ENCODE measurements at regions not wholly inside any gene's neighbourhood (a gene's known extent, or its start where the extent isn't known, plus 50 kb on each side); places are given as distances from the start of the nearest gene placed in this dataset.

- Histone ChIP-seq H3K27ac (no peak overlapping the region), H3K9me3 (no peaks in the 10 kb centered on the region), H3K4me3 (no peak overlapping the region), H3K36me3 (no peaks in the 10 kb centered on the region), H3K27me3 (no peaks in the 10 kb centered on the region), H3K4me1 (no peaks in the 10 kb centered on the region)
- no peak for DNase-seq
- TF ChIP-seq CTCF (IDR thresholded peaks at IDR 0.05), result no peak
- intact Hi-C loops (cut with DNase I; ENCODE audit: low total_unique reads), result no loop called here
Measured at GRCh38 chr2:57920342-57920939, 126.2 kb upstream of the VRK2 start.

GRCh38 chr2:57934659-57935058, 111.9 kb upstream of the VRK2 start:
- no peak for DNase-seq
- intact Hi-C loops (cut with DNase I; ENCODE audit: low total_unique reads), result no loop called here
- Histone ChIP-seq H3K27ac (no peak overlapping the region), H3K36me3 (no peaks in the 10 kb centered on the region), H3K4me1 (no peaks in the 10 kb centered on the region), H3K4me3 (no peak overlapping the region), H3K27me3 (no peaks in the 10 kb centered on the region), H3K9me3 (peaks cover 0 to 26% (median 16%) of the 10 kb centered on the region in 3 donors)
- no peak for TF ChIP-seq CTCF (IDR thresholded peaks at IDR 0.05)

- no peak for TF ChIP-seq CTCF (IDR thresholded peaks at IDR 0.05)
- Histone ChIP-seq H3K27me3 (no peaks in the 10 kb centered on the region), H3K36me3 (no peaks in the 10 kb centered on the region), H3K4me1 (no peaks in the 10 kb centered on the region), H3K27ac (no peak overlapping the region), H3K9me3 (peaks cover 0 to 26% (median 14%) of the 10 kb centered on the region in 3 donors), H3K4me3 (no peak overlapping the region)
- intact Hi-C loops (cut with DNase I; ENCODE audit: low total_unique reads), result no loop called here
- DNase-seq, result no peak
Measured at GRCh38 chr2:57936216-57936615, 110.4 kb upstream of the VRK2 start.

- Histone ChIP-seq H3K36me3 (no peaks in the 10 kb centered on the region), H3K27me3 (no peaks in the 10 kb centered on the region), H3K27ac (no peak overlapping the region), H3K9me3 (peaks cover 0 to 26% (median 14%) of the 10 kb centered on the region in 3 donors), H3K4me1 (no peaks in the 10 kb centered on the region), H3K4me3 (no peak overlapping the region)
- DNase-seq, result no peak
- no peak for TF ChIP-seq CTCF (IDR thresholded peaks at IDR 0.05)
- intact Hi-C loops (cut with DNase I; ENCODE audit: low total_unique reads), result no loop called here
Measured at GRCh38 chr2:57937456-57937855, 109.2 kb upstream of the VRK2 start.

GRCh38 chr2:57941816-57942215, 104.8 kb upstream of the VRK2 start:
- no peak for DNase-seq
- H3K27ac ChIP-seq, result no peak overlapping the region
- H3K27me3 ChIP-seq, result no peaks in the 10 kb centered on the region
- no peaks in the 10 kb centered on the region for H3K9me3 ChIP-seq
- intact Hi-C loops (cut with DNase I; ENCODE audit: low total_unique reads), result no loop called here
- TF ChIP-seq CTCF (IDR thresholded peaks at IDR 0.05), result no peak
- peaks cover 0 to 10% (median 0%) of the 10 kb centered on the region in 4 donors for H3K4me1 ChIP-seq
- no peak overlapping the region for H3K4me3 ChIP-seq
- no peaks in the 10 kb centered on the region for H3K36me3 ChIP-seq

GRCh38 chr2:57943315-57943714, 103.3 kb upstream of the VRK2 start:
- Histone ChIP-seq H3K36me3 (no peaks in the 10 kb centered on the region), H3K4me1 (peaks cover 0 to 10% (median 0%) of the 10 kb centered on the region in 4 donors), H3K27ac (no peak overlapping the region), H3K9me3 (no peaks in the 10 kb centered on the region), H3K27me3 (no peaks in the 10 kb centered on the region), H3K4me3 (no peak overlapping the region)
- intact Hi-C loops (cut with DNase I; ENCODE audit: low total_unique reads), result no loop called here
- DNase-seq, result no peak
- no peak for TF ChIP-seq CTCF (IDR thresholded peaks at IDR 0.05)

Data from tibial artery (tissue), 4 donors.